Epithelial cell of esophagus (primary cell): ENCODE measurements at regions not wholly inside any gene's neighbourhood (a gene's known extent, or its start where the extent isn't known, plus 50 kb on each side); places are given as distances from the start of the nearest gene placed in this dataset.

Experiments
- DNase-seq: peaks from one replicate; pipeline ENCODE4 v3.0.0; 2010; ENCODE audit warnings: low read depth
- H3K4me3 ChIP-seq: 2 replicates; pipeline ENCODE4 v1.5.1; 2011; ENCODE audit warnings: mild to moderate bottlenecking, low read length, control low read depth
- TF ChIP-seq, protein P1 (sequence below): IDR thresholded peaks from 2 replicates; pipeline ENCODE4 v1.5.1; 2011; ENCODE audit warnings: low read depth, mild to moderate bottlenecking, low read length, control low read depth, inconsistent platforms; ENCODE audit not compliant: insufficient read depth; ENCODE audit errors: missing control alignments

DNA sequence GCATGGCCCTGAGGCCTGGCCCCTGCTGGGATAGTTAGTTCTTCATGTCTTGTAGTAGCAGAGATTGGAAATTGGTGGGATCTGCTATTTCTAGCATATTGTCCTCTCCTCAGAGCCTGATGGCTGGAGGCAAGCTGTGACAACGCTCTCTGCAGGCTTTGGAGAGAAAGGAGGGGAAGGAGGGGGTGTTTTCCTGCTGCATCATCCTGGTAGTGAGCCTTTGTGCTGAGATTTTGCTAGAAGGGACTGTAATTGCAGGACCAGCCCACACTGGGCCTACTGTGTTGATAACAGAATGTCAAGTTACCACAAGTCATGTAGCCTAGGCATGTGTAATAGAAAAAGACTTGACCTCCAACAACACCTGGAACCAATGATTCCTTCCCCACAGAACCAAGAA, 351.0 kb downstream of the SIPA1L2 start:
- H3K4me3 ChIP-seq, result no peak overlapping the region
- DNase-seq, result peak; percentile 46
- TF ChIP-seq, protein P1, sequence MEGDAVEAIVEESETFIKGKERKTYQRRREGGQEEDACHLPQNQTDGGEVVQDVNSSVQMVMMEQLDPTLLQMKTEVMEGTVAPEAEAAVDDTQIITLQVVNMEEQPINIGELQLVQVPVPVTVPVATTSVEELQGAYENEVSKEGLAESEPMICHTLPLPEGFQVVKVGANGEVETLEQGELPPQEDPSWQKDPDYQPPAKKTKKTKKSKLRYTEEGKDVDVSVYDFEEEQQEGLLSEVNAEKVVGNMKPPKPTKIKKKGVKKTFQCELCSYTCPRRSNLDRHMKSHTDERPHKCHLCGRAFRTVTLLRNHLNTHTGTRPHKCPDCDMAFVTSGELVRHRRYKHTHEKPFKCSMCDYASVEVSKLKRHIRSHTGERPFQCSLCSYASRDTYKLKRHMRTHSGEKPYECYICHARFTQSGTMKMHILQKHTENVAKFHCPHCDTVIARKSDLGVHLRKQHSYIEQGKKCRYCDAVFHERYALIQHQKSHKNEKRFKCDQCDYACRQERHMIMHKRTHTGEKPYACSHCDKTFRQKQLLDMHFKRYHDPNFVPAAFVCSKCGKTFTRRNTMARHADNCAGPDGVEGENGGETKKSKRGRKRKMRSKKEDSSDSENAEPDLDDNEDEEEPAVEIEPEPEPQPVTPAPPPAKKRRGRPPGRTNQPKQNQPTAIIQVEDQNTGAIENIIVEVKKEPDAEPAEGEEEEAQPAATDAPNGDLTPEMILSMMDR, result no peak

DNA sequence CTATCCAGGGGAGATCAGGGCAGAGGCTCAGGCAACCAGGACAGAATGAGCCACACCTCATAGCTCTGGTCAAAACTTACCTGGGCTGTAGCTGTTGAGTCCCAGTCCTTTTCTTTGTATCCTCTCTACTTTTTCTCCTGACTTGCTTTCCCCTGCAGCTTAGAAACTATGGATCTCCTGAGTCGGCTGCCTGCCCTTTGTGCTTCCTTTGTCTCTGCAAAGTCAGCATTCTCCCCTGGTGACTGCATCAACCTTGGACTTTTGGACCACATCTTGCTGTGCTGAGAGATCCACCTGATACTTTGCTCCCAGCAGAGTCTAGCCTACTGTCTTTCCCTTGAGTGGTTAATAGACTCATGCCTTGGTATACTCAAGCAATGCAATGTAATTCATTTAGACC, 353.3 kb downstream of the SIPA1L2 start:
- TF ChIP-seq, protein P1, result no peak
- no peak for DNase-seq

DNA sequence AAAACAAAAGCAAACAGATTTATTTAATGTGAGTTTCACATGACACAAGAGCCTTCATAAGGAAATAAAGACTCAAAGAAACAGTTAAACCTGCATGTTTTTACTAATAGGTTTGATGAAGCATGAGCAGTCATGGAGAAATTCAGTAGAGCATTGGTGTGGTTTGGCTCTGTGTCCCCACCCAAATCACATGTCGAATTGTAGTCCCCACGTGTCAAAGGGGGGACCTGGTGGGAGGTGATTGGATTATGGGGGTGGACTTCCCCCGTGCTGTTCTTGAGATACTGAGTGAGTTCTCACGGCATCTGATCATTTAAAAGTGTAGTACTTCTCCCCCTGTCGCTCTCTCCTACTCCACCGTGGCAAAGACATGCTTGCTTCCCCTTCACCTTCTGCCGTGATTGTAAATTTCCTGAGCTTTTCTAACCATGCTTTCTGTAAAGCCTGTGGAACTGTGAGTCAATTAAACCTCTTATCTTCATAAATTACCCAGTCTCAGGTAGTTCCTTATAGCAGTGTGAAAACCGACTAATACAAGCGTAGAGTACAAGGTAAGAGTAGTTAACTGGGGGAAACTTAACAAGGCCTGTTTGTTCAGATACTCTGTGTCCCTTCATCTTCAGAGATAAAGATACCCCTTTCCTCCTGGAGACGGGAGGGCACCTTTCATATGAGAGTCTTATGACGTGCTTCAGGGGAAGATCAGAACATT, 354.8 kb downstream of the SIPA1L2 start:
- TF ChIP-seq, protein P1, result no peak
- no peak overlapping the region for H3K4me3 ChIP-seq
- DNase-seq, result no peak

More for the DNA sequence above, 353.3 kb downstream of the SIPA1L2 start:
- no peak overlapping the region for H3K4me3 ChIP-seq

DNA sequence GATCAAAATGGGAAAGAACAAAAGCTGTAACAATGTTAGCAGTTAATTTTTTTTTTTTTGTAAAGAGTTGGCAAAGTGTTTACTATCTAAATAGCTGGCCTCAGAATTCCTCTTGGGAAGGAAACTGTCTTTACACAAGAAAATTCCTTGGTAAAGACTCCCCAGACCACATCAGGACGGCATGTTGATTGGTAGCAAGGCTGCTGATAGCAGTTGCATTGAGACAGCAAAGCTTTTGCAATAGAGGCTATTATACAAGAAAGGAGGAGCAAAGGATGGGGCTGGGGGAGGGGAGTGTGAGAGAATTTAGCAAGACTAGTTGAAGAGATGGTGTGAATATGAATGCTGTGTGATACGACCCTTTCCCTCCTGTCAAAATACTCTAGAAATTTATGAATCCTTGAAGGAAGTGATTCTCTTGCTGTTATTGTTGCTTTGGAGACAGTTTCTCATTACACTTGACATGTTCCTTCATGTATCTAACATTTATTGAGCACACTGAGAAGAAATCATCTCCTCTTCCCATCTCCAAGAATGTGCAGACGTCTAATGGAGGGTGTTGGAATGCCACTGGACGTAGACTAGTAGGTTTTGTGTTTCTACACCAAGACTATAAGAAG, 355.6 kb downstream of the SIPA1L2 start:
- DNase-seq, result no peak
- TF ChIP-seq, protein P1, result no peak
- no peak overlapping the region for H3K4me3 ChIP-seq

DNA sequence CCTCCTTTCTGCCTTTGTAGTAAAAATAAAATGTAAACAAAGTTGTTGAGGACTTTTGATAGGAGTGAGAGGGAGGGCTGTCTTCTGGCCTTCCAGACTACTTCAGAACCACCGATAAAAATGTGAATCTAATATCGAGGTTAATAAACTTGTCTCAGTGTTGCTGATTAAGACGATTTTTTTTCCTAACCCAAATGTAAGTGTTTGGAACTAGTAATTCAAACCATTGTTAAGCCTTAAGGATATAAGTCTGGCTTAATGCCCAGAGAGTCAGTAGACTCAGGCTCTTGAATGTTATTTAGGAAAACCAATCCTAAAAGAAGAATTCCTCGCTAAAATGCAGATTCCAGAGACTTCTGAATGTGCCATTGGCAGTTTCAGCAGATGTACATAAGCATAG, 356.9 kb downstream of the SIPA1L2 start:
- DNase-seq, result no peak
- TF ChIP-seq, protein P1, result no peak
- no peak overlapping the region for H3K4me3 ChIP-seq

DNA sequence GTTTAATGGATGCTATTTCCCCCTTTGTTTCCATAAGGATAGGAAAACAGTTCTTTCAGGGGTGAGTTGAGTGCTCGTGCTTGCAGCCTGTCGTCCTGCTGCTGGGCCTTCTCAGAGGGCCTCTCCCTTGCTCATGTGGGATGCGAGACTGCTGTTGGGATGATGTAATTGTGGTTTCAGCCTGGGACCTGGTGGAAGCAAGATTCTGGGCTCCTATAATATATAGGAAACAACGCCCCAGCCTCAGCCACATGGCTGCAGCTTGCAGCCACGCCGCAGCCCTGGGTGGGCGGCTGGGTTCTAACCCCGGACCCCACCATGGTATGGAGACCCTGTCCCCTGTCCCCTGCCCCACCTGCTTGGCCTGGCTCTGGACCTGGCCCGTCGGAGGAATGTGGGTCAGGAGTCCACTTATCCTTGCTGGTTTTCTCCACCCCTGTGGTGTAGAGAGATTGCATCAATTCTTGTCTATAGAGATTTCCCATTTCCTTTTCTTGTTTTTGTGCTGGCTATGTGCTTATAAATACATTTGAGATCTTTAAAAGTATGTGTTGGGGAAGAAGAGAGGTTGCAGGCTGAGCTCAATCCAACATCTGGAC, 357.8 kb downstream of the SIPA1L2 start:
- no peak overlapping the region for H3K4me3 ChIP-seq
- TF ChIP-seq, protein P1, result no peak
- DNase-seq, result no peak
